ENCODE measurements at regions not wholly inside any gene's neighbourhood (a gene's known extent, or its start where the extent isn't known, plus 50 kb on each side); places are given as distances from the start of the nearest gene placed in this dataset.

DNA sequence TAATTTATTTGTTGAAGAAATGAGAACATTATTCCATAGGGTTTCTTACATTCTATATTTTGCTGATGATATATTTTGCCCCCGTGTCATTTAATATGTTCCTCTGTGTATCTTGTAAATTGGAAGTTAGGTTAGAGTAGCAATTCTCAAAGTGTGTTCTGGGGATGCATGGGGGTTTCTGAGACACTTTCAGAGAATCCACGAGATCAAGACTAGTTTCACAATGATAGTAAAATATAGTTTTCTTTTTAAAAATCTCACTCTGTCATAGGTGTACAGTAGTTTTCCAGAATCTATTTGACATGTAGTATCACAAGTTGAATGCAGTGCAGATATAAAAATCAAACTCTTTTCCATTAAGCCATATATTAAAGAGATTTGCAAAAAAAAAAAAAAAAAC, 488.6 kb upstream of the SGCD start (continued):
- no peak for TF ChIP-seq CHD7 (IDR thresholded peaks at IDR 0.05; ENCODE audit: insufficient replicate concordance, low read length)
- TF ChIP-seq, protein P1, sequence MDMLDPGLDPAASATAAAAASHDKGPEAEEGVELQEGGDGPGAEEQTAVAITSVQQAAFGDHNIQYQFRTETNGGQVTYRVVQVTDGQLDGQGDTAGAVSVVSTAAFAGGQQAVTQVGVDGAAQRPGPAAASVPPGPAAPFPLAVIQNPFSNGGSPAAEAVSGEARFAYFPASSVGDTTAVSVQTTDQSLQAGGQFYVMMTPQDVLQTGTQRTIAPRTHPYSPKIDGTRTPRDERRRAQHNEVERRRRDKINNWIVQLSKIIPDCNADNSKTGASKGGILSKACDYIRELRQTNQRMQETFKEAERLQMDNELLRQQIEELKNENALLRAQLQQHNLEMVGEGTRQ (IDR thresholded peaks at IDR 0.05; ENCODE audit: low read length), result no peak
- TF ChIP-seq SP4 (IDR thresholded peaks at IDR 0.05; ENCODE audit: low read length), result no peak
- no peak for TF ChIP-seq TAF7 (optimal IDR thresholded peaks at IDR 0.05; ENCODE audit: borderline replicate concordance, low read depth, low read length)
- no peak for TF ChIP-seq POU5F1 (IDR thresholded peaks at IDR 0.05; ENCODE audit: low read depth, low read length)

All from H1 (cell line).